ENCODE measurements at regions not wholly inside any gene's neighbourhood (a gene's known extent, or its start where the extent isn't known, plus 50 kb on each side); places are given as distances from the start of the nearest gene placed in this dataset.

DNA sequence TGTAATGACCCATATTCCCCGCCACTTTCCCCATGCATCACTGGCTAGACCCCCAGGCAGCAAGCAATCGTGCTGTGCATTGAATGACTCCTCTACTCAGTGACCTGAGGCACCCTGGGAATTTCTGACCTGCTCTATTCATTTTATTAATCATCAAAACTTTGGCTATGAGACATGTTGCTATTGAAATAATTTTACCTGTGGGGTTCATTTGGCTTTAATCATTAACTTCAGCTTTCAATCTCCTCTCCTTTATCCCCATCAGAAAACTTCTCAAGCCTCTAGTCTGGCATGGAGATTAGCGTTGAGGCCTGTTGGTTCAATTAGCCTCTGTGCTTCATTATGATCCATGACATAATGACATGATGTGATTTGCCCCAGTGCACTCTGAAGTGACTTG lies 429.0 kb downstream of the ZNF608 start:
- TF ChIP-seq, protein P1, sequence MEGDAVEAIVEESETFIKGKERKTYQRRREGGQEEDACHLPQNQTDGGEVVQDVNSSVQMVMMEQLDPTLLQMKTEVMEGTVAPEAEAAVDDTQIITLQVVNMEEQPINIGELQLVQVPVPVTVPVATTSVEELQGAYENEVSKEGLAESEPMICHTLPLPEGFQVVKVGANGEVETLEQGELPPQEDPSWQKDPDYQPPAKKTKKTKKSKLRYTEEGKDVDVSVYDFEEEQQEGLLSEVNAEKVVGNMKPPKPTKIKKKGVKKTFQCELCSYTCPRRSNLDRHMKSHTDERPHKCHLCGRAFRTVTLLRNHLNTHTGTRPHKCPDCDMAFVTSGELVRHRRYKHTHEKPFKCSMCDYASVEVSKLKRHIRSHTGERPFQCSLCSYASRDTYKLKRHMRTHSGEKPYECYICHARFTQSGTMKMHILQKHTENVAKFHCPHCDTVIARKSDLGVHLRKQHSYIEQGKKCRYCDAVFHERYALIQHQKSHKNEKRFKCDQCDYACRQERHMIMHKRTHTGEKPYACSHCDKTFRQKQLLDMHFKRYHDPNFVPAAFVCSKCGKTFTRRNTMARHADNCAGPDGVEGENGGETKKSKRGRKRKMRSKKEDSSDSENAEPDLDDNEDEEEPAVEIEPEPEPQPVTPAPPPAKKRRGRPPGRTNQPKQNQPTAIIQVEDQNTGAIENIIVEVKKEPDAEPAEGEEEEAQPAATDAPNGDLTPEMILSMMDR (conservative IDR thresholded peaks at IDR 0.05): no peak
- no peak for TF ChIP-seq ZFX (IDR thresholded peaks at IDR 0.05)
